ENCODE measurements at regions not wholly inside any gene's neighbourhood (a gene's known extent, or its start where the extent isn't known, plus 50 kb on each side); places are given as distances from the start of the nearest gene placed in this dataset.

DNA sequence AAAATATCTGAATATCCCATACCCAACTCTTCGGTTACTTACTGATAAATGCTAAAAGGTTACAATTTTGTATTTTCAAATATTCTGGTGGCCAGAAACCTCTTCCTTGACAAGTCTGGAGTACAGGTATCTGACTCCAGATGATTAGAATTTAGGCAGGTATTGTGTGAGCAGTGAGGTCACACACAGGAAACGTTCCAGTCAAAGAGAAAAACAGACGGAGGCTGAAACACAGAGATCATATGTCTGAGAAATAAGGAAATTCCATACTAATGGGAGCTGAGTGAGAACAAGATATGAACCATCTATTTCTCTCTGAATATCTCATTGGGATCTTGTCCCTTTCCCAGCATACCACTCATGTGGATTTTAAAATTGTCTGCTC lies 89.4 kb upstream of the IGLL5 start:
- TF ChIP-seq, protein P1, sequence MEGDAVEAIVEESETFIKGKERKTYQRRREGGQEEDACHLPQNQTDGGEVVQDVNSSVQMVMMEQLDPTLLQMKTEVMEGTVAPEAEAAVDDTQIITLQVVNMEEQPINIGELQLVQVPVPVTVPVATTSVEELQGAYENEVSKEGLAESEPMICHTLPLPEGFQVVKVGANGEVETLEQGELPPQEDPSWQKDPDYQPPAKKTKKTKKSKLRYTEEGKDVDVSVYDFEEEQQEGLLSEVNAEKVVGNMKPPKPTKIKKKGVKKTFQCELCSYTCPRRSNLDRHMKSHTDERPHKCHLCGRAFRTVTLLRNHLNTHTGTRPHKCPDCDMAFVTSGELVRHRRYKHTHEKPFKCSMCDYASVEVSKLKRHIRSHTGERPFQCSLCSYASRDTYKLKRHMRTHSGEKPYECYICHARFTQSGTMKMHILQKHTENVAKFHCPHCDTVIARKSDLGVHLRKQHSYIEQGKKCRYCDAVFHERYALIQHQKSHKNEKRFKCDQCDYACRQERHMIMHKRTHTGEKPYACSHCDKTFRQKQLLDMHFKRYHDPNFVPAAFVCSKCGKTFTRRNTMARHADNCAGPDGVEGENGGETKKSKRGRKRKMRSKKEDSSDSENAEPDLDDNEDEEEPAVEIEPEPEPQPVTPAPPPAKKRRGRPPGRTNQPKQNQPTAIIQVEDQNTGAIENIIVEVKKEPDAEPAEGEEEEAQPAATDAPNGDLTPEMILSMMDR (IDR thresholded peaks at IDR 0.05), result no peak
- no peak for TF ChIP-seq POLR2A (IDR thresholded peaks at IDR 0.05)
- no peak for TF ChIP-seq EP300 (IDR thresholded peaks at IDR 0.05)
- Histone ChIP-seq H3K4me1 (ENCODE audit: insufficient read depth) (no peaks in the 10 kb centered on the region), H3K27ac (no peak overlapping the region), H3K36me3 (no peaks in the 10 kb centered on the region), H3K27me3 (no peaks in the 10 kb centered on the region), H3K9me3 (no peaks in the 10 kb centered on the region), H3K4me3 (no peak overlapping the region)
- no peak for DNase-seq
- intact Hi-C loops (cut with DNase I), result no loop called here
- WGBS, 3 donors, result 50 to 59% (median 56%) methylated on average over 3 of the region's 3 CpGs

- WGBS, 3 donors, result 87 to 100% (median 98%) methylated on average over 1 of the region's 1 CpG
- DNase-seq, result no peak
- intact Hi-C loops (cut with DNase I), result no loop called here
These were observed 88.9 kb upstream of the IGLL5 start for GRCh38 chr22:22798716-22799115.

DNA sequence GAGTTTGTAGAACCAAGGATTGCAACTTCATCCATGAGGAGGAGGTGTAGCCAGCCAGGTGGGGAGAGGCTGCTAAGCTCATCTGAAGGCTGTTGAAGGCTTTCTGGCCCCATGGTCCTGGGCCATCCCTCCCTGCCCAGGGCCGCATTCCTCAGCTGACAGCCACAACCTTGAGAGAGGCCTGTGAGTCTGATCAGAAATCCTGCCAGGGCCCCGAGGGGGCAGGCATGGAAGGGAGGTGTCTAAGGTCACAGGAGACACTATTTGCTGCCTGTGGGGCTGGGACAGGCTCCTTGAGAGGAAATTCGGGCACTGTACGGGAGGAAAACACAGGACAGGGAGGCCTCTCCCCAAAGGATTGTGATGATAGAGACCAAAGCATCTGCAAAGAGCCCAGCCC lies 88.1 kb upstream of the IGLL5 start:
- whole genome bisulfite sequencing, 3 donors, result 14 to 27% (median 24%) methylated on average over 3 to 4 of the region's 4 CpGs
- H3K4me1 ChIP-seq (ENCODE audit: insufficient read depth), result no peaks in the 10 kb centered on the region
- H3K27ac ChIP-seq, result no peak overlapping the region
- intact Hi-C loops (cut with DNase I), result no loop called here
- no peaks in the 10 kb centered on the region for H3K36me3 ChIP-seq
- no peaks in the 10 kb centered on the region for H3K27me3 ChIP-seq
- H3K4me3 ChIP-seq, result no peak overlapping the region
- no peak for DNase-seq
- TF ChIP-seq EP300 (IDR thresholded peaks at IDR 0.05), result no peak
- no peak for TF ChIP-seq POLR2A (IDR thresholded peaks at IDR 0.05)
- TF ChIP-seq, protein P1 (IDR thresholded peaks at IDR 0.05), result no peak
- no peaks in the 10 kb centered on the region for H3K9me3 ChIP-seq

More at GRCh38 chr22:22798716-22799115, 88.9 kb upstream of the IGLL5 start:
- Histone ChIP-seq H3K4me1 (ENCODE audit: insufficient read depth) (no peaks in the 10 kb centered on the region), H3K9me3 (no peaks in the 10 kb centered on the region), H3K27ac (no peak overlapping the region), H3K27me3 (no peaks in the 10 kb centered on the region), H3K4me3 (no peak overlapping the region), H3K36me3 (no peaks in the 10 kb centered on the region)
- TF ChIP-seq, protein P1 (IDR thresholded peaks at IDR 0.05), result no peak
- no peak for TF ChIP-seq POLR2A (IDR thresholded peaks at IDR 0.05)
- no peak for TF ChIP-seq EP300 (IDR thresholded peaks at IDR 0.05)

GRCh38 chr22:22800716-22801115 lies 86.9 kb upstream of the IGLL5 start:
- WGBS, 3 donors, result 82 to 87% (median 83%) methylated on average over 3 of the region's 3 CpGs
- intact Hi-C loops (cut with DNase I), result no loop called here

More at GRCh38 chr22:22800716-22801115, 86.9 kb upstream of the IGLL5 start:
- no peaks in the 10 kb centered on the region for H3K27me3 ChIP-seq
- no peaks in the 10 kb centered on the region for H3K36me3 ChIP-seq
- no peaks in the 10 kb centered on the region for H3K4me1 ChIP-seq (ENCODE audit: insufficient read depth)
- no peak for DNase-seq
- no peak for TF ChIP-seq EP300 (IDR thresholded peaks at IDR 0.05)
- TF ChIP-seq, protein P1 (IDR thresholded peaks at IDR 0.05), result no peak
- no peak for TF ChIP-seq POLR2A (IDR thresholded peaks at IDR 0.05)
- H3K4me3 ChIP-seq, result no peak overlapping the region
- H3K9me3 ChIP-seq, result no peaks in the 10 kb centered on the region
- H3K27ac ChIP-seq, result no peak overlapping the region

Measured in ovary (tissue), 7 donors.